NCI-H2081 treated with DMSO at 0.1 percent for 48 hours (cell line): ENCODE measurements at regions not wholly inside any gene's neighbourhood (a gene's known extent, or its start where the extent isn't known, plus 50 kb on each side); places are given as distances from the start of the nearest gene placed in this dataset.
"Not testable (repeated sequence)": the region's sequence is repeated elsewhere in the genome, so short reads cannot be mapped to it uniquely, and the experiment has no call there.

Source experiments
- DNase-seq: peaks from one replicate; lab custom pipeline; 2025; lab: John Stamatoyannopoulos, UW

DNA sequence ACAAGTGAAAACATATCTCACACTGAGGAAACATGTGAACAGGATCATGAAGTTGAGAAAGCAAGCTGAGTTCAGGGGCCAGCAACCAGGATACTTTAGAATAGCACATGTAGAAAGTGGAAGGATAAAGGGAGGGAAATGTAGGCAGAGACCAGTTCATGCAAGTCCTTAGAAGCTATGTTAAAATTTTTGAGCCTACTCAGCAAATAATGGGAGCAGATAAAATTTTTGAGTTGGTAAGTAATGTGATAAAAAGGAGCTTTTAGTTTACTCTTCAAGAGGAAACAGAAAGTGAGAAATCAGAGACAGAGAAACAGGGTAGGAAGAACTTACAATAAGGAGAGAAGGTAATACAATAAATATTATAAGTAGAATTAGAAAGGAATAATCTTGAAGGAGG, 105.6 kb upstream of the ZBTB20 start:
- no peak for DNase-seq

GRCh38 chr3:115254492-115255196, 107.6 kb upstream of the ZBTB20 start:
- no peak for DNase-seq

DNA sequence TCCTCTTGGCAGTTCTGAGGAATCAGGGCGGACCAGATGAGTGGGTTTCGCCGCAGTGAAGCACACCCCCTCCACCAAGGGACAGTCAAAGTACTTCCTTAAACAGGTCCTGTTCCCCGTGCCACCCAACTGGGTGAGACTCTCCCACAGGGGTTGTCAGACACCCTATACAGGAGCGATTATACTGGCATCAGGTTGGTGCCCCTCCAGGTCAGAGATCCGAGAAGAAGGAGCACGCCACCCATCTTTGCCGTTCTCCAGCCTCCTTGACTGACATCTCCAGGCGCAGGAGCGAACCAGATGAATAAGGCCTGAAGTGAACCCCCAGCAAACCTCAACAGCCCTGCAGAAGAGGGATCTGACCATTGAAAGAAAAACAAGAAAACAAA, 108.1 kb upstream of the ZBTB20 start:
- DNase-seq = no peak

DNA sequence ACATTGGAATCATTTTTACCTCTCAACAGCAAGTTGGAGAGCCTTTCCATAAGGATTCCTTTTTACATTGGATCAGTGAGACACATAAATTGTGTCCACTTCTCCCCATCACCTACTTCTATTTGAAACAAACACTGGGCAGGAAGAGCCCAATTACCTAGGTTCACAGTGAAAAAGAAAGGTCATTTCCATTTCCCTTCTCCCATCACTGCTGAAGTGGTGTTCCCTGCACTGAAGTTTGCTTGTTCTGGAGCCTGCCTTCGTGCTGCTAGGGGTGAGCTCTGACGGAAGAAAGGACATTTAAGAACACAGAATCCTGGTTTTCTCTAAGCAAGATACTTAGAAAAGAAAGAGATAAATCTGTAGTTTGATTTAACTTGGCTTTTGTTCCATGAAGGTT, 123.8 kb upstream of the ZBTB20 start:
- DNase-seq = no peak

DNA sequence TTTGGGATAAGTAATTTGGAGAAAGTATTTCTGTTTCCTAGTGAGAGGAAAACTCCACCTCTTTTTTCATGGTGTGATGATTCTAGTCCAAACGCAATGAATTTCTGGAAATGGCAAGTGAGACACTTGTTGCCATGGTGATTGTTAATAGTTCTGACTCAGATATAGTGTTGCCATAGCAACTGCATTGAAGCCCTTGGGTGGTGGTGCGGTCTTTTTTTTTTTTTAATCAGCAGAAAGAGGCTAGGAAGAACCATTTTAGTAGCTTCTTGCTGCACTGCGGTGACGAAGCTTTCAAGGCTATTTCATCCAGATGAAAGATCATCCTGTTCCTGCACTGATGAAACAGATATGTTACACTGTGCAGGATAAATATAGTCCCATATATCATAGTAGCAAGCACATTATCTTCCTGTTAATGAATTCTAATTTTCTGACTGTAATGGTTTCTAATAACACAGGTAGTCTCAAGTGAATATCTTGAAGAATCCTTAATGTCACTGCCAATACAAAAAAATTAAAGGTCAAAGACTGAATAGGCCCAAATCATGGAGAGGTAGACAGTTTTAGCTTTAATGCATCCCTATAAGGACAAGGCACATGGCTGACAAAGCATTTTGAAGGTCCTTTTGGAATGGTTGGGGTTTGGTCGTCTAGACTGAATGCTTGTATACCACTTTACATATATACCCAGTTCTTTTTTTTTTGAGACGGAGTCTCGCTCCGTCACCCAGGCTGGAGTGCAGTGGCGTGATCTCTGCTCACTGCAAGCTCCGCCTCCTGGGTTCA, 125.1 kb upstream of the ZBTB20 start:
- no peak for DNase-seq

GRCh38 chr3:115275896-115276295, 128.8 kb upstream of the ZBTB20 start:
- no peak for DNase-seq

- DNase-seq = no peak
Observed at GRCh38 chr3:115279939-115280338, 132.9 kb upstream of the ZBTB20 start.

GRCh38 chr3:115280506-115280905, 133.4 kb upstream of the ZBTB20 start:
- DNase-seq = no peak

DNA sequence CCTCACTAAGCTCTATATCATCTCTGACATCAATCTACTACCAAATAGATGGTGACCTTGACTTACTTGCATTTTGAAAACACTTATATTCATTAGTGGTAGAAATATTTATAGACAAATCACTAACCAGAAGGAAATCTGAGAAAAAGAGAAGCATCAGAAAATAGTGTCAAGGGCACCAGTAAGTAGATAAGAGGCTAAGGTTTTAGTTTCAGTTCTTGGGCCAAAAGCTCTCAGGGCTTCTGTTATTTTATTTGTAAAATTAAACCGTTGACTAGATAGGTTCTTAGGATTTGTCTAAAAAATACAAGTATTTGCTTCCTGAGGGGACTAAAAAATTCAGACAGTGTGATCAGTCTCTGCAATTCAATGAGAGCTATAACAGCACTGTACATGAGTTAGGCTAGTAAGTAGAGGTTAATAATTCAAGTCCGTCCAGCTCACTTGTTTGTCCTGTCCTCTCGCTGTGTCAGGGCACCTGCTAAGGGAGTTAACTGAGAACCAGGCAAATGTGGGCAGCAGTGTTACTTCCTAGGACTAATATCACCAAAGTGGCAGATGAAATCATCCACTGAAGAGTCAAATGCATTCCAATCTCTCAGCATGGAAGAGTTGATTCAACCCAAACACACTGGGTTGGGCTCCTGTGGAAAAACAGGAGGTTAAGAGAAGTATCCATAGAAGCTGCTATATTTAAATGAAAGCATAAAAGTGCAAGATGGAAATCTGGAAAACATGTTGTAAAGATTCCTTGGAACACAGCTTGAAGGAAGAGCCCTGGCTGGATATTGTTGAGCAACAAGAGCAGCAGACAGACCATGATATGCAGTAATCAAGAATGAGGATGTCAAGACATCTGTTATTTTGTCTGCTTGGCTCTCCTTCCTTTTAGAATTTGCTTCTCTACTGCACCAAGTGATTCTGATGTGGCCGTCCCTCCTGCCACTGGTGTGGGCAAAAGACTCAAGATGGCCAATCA, 134.9 kb upstream of the ZBTB20 start:
- DNase-seq = no peak

- no peak for DNase-seq
Observed at GRCh38 chr3:115284980-115285379, 137.9 kb upstream of the ZBTB20 start.

GRCh38 chr3:115286529-115287197, 139.6 kb upstream of the ZBTB20 start:
- DNase-seq = no peak

DNA sequence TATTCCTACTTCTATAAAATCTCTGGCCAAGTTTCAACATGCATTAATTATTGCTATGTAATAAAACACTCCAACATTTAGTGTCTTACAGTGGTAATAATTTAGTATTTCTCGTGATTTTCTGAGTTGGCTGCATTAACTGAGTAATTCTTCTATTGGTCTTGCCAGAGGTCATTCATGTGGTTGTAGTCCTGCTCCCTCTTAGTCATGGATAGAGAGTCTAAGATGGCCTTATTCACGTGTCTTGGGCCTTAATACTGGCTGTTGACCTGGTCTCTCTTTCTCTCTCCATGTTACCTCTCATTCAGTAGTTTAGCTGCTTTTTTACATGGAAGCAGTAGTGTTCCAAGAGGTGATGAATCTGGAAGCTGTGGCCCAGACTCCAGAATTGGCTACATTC, 140.1 kb upstream of the ZBTB20 start:
- DNase-seq = no peak

GRCh38 chr3:115292131-115292530, 145.0 kb upstream of the ZBTB20 start:
- DNase-seq = no peak

GRCh38 chr3:115292677-115293165, 145.6 kb upstream of the ZBTB20 start:
- no peak for DNase-seq

DNA sequence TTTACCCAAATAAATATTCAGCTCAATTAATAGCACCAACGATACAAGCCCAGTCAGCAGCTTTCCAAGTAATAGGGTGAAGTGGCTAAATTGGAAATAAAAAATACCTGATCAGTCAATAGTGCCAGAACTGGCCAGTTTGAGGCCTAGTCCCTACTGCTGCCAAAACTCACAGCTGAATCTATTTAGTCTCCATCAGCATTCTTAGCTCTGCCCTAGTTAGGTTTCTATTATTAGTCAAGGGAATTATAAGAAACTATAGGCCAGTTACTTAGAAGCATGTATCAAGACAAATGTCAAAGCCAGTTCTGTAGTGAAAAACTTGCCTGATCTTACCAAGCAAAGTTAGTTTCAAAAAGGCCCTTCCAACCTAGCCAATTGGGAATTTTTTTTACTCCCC, 146.2 kb upstream of the ZBTB20 start:
- DNase-seq = no peak

- no peak for DNase-seq
Observed at GRCh38 chr3:115301364-115301860, 154.3 kb upstream of the ZBTB20 start.

DNA sequence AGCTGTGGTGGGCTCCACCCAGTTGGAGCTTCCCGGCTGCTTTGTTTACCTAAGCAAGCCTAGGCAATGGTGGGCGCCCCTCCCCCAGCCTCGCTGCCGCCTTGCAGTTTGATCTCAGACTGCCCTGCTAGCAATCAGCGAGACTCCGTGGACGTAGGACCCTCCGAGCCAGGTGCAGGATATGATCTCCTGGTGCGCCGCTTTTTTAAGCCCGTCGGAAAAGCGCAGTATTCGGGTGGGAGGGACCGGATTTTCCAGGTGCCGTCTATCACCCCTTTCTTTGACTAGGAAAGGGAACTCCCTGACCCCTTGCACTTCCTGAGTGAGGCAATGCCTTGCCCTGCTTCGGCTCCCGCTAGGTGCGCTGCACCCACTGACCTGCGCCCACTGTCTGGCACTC, 170.9 kb upstream of the ZBTB20 start:
- DNase-seq = not testable (repeated sequence)

GRCh38 chr3:115321400-115321805, 174.3 kb upstream of the ZBTB20 start:
- peak; percentile 53 for DNase-seq

- DNase-seq = no peak
Observed at GRCh38 chr3:115322901-115323300, 175.8 kb upstream of the ZBTB20 start.

DNA sequence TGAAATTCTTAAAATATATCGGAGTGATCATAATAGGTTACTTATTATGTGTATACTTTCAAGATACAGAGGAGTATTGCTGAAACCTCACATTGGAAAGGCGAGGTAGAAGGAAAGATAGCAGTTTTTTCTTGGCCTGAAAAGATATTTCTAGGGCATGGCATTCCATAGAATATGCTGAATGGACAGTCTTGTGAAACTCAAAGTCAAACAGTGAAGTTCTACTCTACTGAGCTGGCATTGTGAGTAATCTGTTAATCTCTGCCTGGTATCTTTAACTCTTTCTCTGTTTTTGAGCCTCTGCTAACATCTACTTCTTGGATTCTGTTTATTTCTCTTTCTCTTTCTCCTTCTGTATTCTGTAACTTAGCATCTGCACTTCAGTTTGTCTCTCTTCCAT, 176.3 kb upstream of the ZBTB20 start:
- no peak for DNase-seq

DNA sequence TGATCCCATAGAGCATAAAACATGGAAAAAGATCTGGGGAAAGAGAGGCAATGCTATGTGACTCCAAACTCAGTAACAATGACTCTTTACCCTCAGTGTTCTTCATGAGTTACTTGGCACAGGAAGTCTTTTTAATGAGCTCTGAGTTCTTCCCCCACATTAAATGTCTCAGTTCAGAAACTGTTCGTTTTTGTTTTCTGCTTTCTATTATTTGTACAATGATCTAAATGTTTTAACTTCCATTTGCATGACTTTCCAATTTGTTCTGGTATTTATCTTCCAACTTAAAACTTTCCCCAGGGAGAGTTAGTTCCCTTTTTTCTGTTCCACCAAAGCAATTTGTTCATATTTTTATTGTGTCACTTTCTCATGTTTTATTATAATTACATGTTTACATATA, 177.0 kb upstream of the ZBTB20 start:
- DNase-seq = no peak

- DNase-seq = no peak
Observed at GRCh38 chr3:115325539-115325938, 178.5 kb upstream of the ZBTB20 start.
